ENCODE measurements at regions not wholly inside any gene's neighbourhood (a gene's known extent, or its start where the extent isn't known, plus 50 kb on each side); places are given as distances from the start of the nearest gene placed in this dataset.

GRCh38 chr14:34099635-34100034 lies 148.8 kb upstream of the EGLN3 start:
- no peaks in the 10 kb centered on the region for H3K9me1 ChIP-seq (ENCODE audit: control insufficient read depth, insufficient read depth, low read length)
- no peaks in the 10 kb centered on the region; the same call in 1 of the 2 replicates for H3K9me3 ChIP-seq (replicated peaks; ENCODE audit: control insufficient read depth, insufficient read depth, low read depth, low read length)
- ATAC-seq (no peak), DNase-seq (ENCODE audit: extremely low read depth in 1 of 4, low spot score in 3 of 4) (no peak), FAIRE-seq (no peak)
- intact Hi-C loops (cut with micrococcal nuclease), result loop anchor here (2.0 to 5.0 kb wide), 4 partner anchors 53 to 152 kb away; no protein-coding TSS in a partner anchor
- no peaks in the 10 kb centered on the region for H3K79me2 ChIP-seq (ENCODE audit: control insufficient read depth, insufficient read depth, low read length)
- H3K27ac ChIP-seq (ENCODE audit: extremely low read depth, low read depth, low read length), result no peak overlapping the region
- peaks cover 0 to 7% of the 10 kb centered on the region in 2 experiments; a peak in 3 of 5 replicates for H3K4me1 ChIP-seq (replicated peaks in 1 of 2; ENCODE audit: control insufficient read depth in 2 of 2, insufficient read depth in 2 of 2, low read length in 2 of 2)
- H3K9ac ChIP-seq (ENCODE audit: insufficient read depth in 1 of 2, low read depth in 2 of 2, low read length in 2 of 2), result peak overlapping the region in 1 of 2 experiments; percentile 9; a peak in 1 of 4 replicates
- no peaks in the 10 kb centered on the region for H4K20me1 ChIP-seq (replicated peaks; ENCODE audit: control insufficient read depth, insufficient read depth, low read length)
- in situ Hi-C loops (cut with MboI), result loop anchor here (10.0 kb wide), 2 partner anchors 155 to 265 kb away; no protein-coding TSS in a partner anchor
- 30% methylated on average over 5 of the region's 5 CpGs for WGBS (ENCODE audit: insufficient coverage, low coverage, missing lambda C conversion rate)
- no peak overlapping the region for H3K4me3 ChIP-seq
- BruUV-seq (replicated peaks), result no TSS peak
- ChIA-PET POLR2A (no interaction called here), CTCF (ENCODE audit: low intra/inter-chr PET ratio) (interaction anchor here (1.0 kb wide), 1 partner anchor 260 kb away, joined by 8 read pairs; no protein-coding TSS in a partner anchor)
- H2AFZ ChIP-seq (ENCODE audit: low read depth, low read length), result no peak overlapping the region
- H3K36me3 ChIP-seq (ENCODE audit: control insufficient read depth, insufficient read depth, low read length), result no peaks in the 10 kb centered on the region
- no peaks in the 10 kb centered on the region for H3K27me3 ChIP-seq (ENCODE audit: control insufficient read depth in 2 of 2, insufficient read depth in 2 of 2, low read length in 2 of 2)
- no peak overlapping the region for H3K4me2 ChIP-seq (ENCODE audit: insufficient read depth, low read length)
- TF ChIP-seq CBFB (CRISPR knock-in tag; IDR thresholded peaks at IDR 0.05) (no peak), USF1 (CRISPR knock-in tag; IDR thresholded peaks at IDR 0.05) (no peak), ZBED1 (IDR thresholded peaks at IDR 0.05) (no peak), XRCC4 (IDR thresholded peaks at IDR 0.05; ENCODE audit: extremely low read depth, insufficient read depth, insufficient read length) (no peak), PML (IDR thresholded peaks at IDR 0.05; ENCODE audit: low read length) (no peak), THRAP3 (IDR thresholded peaks at IDR 0.05; ENCODE audit: borderline replicate concordance) (no peak), CBX3 (IDR thresholded peaks at IDR 0.05; ENCODE audit: borderline replicate concordance in 1 of 2, low read length in 2 of 2) (no peak), ZNF696 (CRISPR knock-in tag; conservative IDR thresholded peaks at IDR 0.05) (no peak), TGIF2 (CRISPR knock-in tag; IDR thresholded peaks at IDR 0.05) (no peak), MAZ (CRISPR knock-in tag; conservative IDR thresholded peaks at IDR 0.05 in 1 of 2, IDR thresholded peaks at IDR 0.05 in 1 of 2) (no peak), GATAD2A (IDR thresholded peaks at IDR 0.05) (no peak)
- TF ChIP-seq, protein P1, sequence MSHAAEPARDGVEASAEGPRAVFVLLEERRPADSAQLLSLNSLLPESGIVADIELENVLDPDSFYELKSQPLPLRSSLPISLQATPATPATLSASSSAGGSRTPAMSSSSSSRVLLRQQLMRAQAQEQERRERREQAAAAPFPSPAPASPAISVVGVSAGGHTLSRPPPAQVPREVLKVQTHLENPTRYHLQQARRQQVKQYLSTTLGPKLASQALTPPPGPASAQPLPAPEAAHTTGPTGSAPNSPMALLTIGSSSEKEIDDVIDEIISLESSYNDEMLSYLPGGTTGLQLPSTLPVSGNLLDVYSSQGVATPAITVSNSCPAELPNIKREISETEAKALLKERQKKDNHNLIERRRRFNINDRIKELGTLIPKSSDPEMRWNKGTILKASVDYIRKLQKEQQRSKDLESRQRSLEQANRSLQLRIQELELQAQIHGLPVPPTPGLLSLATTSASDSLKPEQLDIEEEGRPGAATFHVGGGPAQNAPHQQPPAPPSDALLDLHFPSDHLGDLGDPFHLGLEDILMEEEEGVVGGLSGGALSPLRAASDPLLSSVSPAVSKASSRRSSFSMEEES (CRISPR knock-in tag; IDR thresholded peaks at IDR 0.05), result no peak
- TF ChIP-seq, protein P2, sequence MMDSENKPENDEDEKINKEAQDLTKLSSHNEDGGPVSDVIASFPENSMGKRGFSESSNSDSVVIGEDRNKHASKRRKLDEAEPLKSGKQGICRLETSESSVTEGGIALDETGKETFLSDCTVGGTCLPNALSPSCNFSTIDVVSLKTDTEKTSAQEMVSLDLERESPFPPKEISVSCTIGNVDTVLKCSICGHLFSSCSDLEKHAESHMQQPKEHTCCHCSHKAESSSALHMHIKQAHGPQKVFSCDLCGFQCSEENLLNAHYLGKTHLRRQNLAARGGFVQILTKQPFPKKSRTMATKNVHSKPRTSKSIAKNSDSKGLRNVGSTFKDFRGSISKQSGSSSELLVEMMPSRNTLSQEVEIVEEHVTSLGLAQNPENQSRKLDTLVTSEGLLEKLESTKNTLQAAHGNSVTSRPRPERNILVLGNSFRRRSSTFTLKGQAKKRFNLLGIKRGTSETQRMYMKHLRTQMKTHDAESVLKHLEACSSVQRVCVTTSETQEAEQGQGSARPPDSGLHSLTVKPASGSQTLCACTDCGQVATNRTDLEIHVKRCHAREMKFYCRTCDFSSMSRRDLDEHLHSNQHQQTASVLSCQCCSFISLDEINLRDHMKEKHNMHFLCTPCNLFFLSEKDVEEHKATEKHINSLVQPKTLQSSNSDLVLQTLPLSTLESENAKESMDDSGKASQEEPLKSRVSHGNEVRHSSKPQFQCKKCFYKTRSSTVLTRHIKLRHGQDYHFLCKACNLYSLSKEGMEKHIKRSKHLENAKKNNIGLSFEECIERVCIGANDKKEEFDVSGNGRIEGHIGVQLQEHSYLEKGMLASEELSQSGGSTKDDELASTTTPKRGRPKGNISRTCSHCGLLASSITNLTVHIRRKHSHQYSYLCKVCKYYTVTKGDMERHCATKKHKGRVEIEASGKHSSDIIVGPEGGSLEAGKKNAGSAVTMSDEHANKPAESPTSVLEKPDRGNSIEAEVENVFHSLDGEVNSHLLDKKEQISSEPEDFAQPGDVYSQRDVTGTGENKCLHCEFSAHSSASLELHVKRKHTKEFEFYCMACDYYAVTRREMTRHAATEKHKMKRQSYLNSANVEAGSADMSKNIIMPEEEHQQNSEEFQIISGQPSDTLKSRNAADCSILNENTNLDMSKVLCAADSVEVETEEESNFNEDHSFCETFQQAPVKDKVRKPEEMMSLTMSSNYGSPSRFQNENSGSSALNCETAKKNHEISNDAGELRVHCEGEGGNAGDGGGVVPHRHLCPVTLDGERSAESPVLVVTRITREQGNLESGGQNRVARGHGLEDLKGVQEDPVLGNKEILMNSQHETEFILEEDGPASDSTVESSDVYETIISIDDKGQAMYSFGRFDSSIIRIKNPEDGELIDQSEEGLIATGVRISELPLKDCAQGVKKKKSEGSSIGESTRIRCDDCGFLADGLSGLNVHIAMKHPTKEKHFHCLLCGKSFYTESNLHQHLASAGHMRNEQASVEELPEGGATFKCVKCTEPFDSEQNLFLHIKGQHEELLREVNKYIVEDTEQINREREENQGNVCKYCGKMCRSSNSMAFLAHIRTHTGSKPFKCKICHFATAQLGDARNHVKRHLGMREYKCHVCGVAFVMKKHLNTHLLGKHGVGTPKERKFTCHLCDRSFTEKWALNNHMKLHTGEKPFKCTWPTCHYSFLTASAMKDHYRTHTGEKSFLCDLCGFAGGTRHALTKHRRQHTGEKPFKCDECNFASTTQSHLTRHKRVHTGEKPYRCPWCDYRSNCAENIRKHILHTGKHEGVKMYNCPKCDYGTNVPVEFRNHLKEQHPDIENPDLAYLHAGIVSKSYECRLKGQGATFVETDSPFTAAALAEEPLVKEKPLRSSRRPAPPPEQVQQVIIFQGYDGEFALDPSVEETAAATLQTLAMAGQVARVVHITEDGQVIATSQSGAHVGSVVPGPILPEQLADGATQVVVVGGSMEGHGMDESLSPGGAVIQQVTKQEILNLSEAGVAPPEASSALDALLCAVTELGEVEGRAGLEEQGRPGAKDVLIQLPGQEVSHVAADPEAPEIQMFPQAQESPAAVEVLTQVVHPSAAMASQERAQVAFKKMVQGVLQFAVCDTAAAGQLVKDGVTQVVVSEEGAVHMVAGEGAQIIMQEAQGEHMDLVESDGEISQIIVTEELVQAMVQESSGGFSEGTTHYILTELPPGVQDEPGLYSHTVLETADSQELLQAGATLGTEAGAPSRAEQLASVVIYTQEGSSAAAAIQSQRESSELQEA (IDR thresholded peaks at IDR 0.05; ENCODE audit: low read depth), result no peak

Measured in K562 (cell line).